ENCODE measurements at regions not wholly inside any gene's neighbourhood (a gene's known extent, or its start where the extent isn't known, plus 50 kb on each side); places are given as distances from the start of the nearest gene placed in this dataset.

DNA sequence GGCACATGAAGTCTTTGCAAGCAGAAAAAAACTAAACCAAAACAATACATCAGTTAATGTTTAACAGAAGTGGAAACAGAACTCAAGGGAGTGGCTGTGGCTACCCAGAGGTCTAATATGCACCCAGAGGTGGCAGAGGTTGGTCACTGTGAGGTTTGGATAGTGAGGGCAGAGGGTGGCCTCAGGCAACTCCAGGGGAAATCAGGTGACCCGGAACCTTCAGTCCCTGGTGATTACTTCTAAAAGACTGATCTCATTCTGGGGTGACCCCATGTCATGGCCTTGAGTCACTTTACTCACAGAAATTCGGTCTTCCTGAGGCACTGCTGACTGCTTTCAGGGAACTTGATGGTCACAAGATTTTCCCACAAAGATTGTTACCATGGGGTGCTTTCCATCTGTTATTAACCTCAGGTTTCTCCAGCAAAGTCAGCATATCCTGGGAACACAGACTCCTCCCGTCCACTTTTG is 99.4 kb downstream of the TMEM17 start:
- Histone ChIP-seq H3K9ac (ENCODE audit: low read depth, low read length) (no peak overlapping the region), H3K56ac (ENCODE audit: extremely low read depth, insufficient read depth, low read length) (no peak overlapping the region), H4K8ac (ENCODE audit: low read depth in 2 of 2, low read length in 2 of 2) (no peak overlapping the region), H4K91ac (ENCODE audit: insufficient read depth, low read depth, low read length) (no peak overlapping the region), H3K9me1 (ENCODE audit: insufficient read depth, low read length) (no peaks in the 10 kb centered on the region), H3K23ac (ENCODE audit: low read depth, low read length) (no peak overlapping the region), H3K27ac (ENCODE audit: insufficient read depth, low read length) (no peak overlapping the region), H2AFZ (replicated peaks; ENCODE audit: low read length, poor library complexity) (no peak overlapping the region), H3K4ac (ENCODE audit: low read depth, low read length) (no peak overlapping the region), H3K18ac (ENCODE audit: low read depth, low read length) (no peak overlapping the region), H3K36me3 (ENCODE audit: control insufficient read depth, insufficient read depth, low read length) (no peaks in the 10 kb centered on the region), H4K20me1 (ENCODE audit: insufficient read depth, low read length) (no peaks in the 10 kb centered on the region), H2BK120ac (ENCODE audit: low read depth, low read length) (no peak overlapping the region), H2BK5ac (ENCODE audit: low read depth, low read length, poor library complexity, severe bottlenecking) (no peak overlapping the region), H2BK20ac (ENCODE audit: low read depth, low read length) (no peak overlapping the region), H3K14ac (replicated peaks; ENCODE audit: low read depth, low read length) (no peak overlapping the region), H4K5ac (ENCODE audit: low read depth, low read length) (no peak overlapping the region), H3K4me3 (ENCODE audit: insufficient read depth, low read depth, low read length) (no peak overlapping the region), H2AK5ac (ENCODE audit: low read depth, low read length) (no peak overlapping the region), H3K4me1 (ENCODE audit: control insufficient read depth, insufficient read depth, low read length) (peaks cover under 1% of the 10 kb centered on the region; the same call in 1 of the 2 replicates), H3K9me3 (ENCODE audit: control insufficient read depth, insufficient read depth, low read length) (no peaks in the 10 kb centered on the region), H3K27me3 (ENCODE audit: control insufficient read depth, insufficient read depth, low read length) (peaks cover 4% of the 10 kb centered on the region), H3K79me1 (ENCODE audit: low read depth in 1 of 2, low read length in 2 of 2) (no peaks in the 10 kb centered on the region), H2BK15ac (ENCODE audit: low read depth, low read length) (no peak overlapping the region), H2AK9ac (replicated peaks; ENCODE audit: low read depth, low read length, poor library complexity) (no peak overlapping the region), H3K4me2 (ENCODE audit: low read depth, low read length) (no peak overlapping the region)
- intact Hi-C loops (cut with micrococcal nuclease) (no loop called here), in situ Hi-C loops (cut with MboI; ENCODE audit: low sequenced_read_pairs) (no loop called here), dilution Hi-C loops (cut with HindIII; ENCODE audit: low sequenced_read_pairs, unreplicated experiment) (no loop called here)
- TF ChIP-seq RAD21 (IDR thresholded peaks at IDR 0.05; ENCODE audit: low read length), result no peak
- TF ChIP-seq FOS (IDR thresholded peaks at IDR 0.05; ENCODE audit: low read depth, low read length), result no peak
- TF ChIP-seq, protein P1, sequence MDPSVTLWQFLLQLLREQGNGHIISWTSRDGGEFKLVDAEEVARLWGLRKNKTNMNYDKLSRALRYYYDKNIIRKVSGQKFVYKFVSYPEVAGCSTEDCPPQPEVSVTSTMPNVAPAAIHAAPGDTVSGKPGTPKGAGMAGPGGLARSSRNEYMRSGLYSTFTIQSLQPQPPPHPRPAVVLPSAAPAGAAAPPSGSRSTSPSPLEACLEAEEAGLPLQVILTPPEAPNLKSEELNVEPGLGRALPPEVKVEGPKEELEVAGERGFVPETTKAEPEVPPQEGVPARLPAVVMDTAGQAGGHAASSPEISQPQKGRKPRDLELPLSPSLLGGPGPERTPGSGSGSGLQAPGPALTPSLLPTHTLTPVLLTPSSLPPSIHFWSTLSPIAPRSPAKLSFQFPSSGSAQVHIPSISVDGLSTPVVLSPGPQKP (IDR thresholded peaks at IDR 0.05; ENCODE audit: borderline replicate concordance, low read depth, low read length), result no peak
- no peak for TF ChIP-seq NFE2L2 (IDR thresholded peaks at IDR 0.05; ENCODE audit: low read depth, low read length)
- TF ChIP-seq MAFK (IDR thresholded peaks at IDR 0.05; ENCODE audit: low read depth, low read length), result no peak
- no TSS peak for BruUV-seq (replicated peaks)
- CTCF ChIA-PET, result interaction anchor here (0.5 kb wide), 1 partner anchor 49 kb away, joined by 4 read pairs; no protein-coding TSS in a partner anchor
- ATAC-seq (ENCODE audit: low read depth) (no peak), DNase-seq (no peak)
- POLR2A ChIA-PET (ENCODE audit: unreplicated experiment), result no interaction called here
- WGBS, 2 experiments (ENCODE audit: extremely low coverage in 2 of 2, insufficient read length in 1 of 2), result 56% methylated on average over 3 of the region's 3 CpGs; no CpG with 5 or more reads in 1 of the 2 experiments

Data from IMR-90 (cell line).